ENCODE measurements at regions not wholly inside any gene's neighbourhood (a gene's known extent, or its start where the extent isn't known, plus 50 kb on each side); places are given as distances from the start of the nearest gene placed in this dataset.

DNA sequence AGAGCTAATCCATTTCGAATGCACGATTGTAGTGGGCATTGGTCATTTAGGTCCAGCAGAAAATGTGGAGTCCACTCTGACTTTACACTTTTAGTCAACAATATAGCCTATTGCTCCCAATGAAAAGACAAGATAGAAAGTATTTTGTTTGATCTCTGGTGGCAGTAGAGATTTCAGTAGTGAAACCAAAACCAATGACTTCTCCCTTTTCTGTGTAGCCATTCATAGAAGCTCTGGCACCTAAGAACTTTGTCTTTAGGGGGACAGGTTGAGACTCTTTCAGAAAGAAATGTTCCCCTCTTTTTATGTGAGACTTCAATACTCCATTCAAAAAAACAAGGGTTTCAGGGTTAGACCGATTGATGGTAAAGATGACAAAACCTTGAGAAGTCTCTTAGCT is 510.8 kb upstream of the POU3F2 start:
- Mint-ChIP-seq H3K27ac (no peak overlapping the region), H3K27me3 (no peaks in the 10 kb centered on the region), H3K9me3 (ENCODE audit: insufficient read depth) (peaks cover 2% of the 10 kb centered on the region), H3K4me1 (no peaks in the 10 kb centered on the region), H3K4me3 (no peak overlapping the region)
- ChIA-PET CTCF (no interaction called here), POLR2A (no interaction called here)
- Histone ChIP-seq H3K4me2 (replicated peaks; ENCODE audit: low read depth, low read length, poor library complexity, severe bottlenecking) (no peak overlapping the region), H3K4me3 (ENCODE audit: control extremely low read depth in 1 of 5, extremely low read depth in 1 of 5, insufficient read depth in 1 of 5, low read depth in 2 of 5, low read length in 4 of 5) (no peak overlapping the region), H3K27ac (ENCODE audit: low read length in 2 of 2) (no peak overlapping the region), H3K27me3 (replicated peaks in 1 of 4; ENCODE audit: control extremely low read depth in 1 of 4, control insufficient read depth in 3 of 4, insufficient read depth in 4 of 4, low read length in 3 of 4) (no peaks in the 10 kb centered on the region), H3K36me3 (replicated peaks in 1 of 2; ENCODE audit: control extremely low read depth in 1 of 2, control insufficient read depth in 1 of 2, extremely low read depth in 1 of 2, insufficient read depth in 2 of 2, low read length in 1 of 2) (no peaks in the 10 kb centered on the region), H3K79me2 (ENCODE audit: control insufficient read depth, insufficient read depth, low read length) (no peaks in the 10 kb centered on the region), H3K4me1 (ENCODE audit: control insufficient read depth in 2 of 2, insufficient read depth in 2 of 2, low read length in 2 of 2) (no peaks in the 10 kb centered on the region), H4K20me1 (ENCODE audit: control insufficient read depth, insufficient read depth, low read length, poor library complexity, severe bottlenecking) (no peaks in the 10 kb centered on the region), H2AFZ (ENCODE audit: insufficient read depth, low read depth, low read length, poor library complexity, severe bottlenecking) (no peak overlapping the region), H3K9ac (ENCODE audit: low read length) (no peak overlapping the region), H3K9me3 (ENCODE audit: control extremely low read depth in 1 of 3, control insufficient read depth in 2 of 3, insufficient read depth in 1 of 3, low read length in 2 of 3) (no peaks in the 10 kb centered on the region)
- DNase-seq: no peak
- TF ChIP-seq EZH2 (IDR thresholded peaks at IDR 0.05; ENCODE audit: borderline replicate concordance, insufficient read depth, low read depth, low read length, poor library complexity, severe bottlenecking): no peak
- TF ChIP-seq, protein P1, sequence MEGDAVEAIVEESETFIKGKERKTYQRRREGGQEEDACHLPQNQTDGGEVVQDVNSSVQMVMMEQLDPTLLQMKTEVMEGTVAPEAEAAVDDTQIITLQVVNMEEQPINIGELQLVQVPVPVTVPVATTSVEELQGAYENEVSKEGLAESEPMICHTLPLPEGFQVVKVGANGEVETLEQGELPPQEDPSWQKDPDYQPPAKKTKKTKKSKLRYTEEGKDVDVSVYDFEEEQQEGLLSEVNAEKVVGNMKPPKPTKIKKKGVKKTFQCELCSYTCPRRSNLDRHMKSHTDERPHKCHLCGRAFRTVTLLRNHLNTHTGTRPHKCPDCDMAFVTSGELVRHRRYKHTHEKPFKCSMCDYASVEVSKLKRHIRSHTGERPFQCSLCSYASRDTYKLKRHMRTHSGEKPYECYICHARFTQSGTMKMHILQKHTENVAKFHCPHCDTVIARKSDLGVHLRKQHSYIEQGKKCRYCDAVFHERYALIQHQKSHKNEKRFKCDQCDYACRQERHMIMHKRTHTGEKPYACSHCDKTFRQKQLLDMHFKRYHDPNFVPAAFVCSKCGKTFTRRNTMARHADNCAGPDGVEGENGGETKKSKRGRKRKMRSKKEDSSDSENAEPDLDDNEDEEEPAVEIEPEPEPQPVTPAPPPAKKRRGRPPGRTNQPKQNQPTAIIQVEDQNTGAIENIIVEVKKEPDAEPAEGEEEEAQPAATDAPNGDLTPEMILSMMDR (IDR thresholded peaks at IDR 0.05): no peak
- ATAC-seq (ENCODE audit: low read depth): no peak
- WGBS (ENCODE audit: insufficient coverage): no CpG with 5 or more reads among the region's 3 CpGs
- intact Hi-C loops (cut with micrococcal nuclease): no loop called here

DNA sequence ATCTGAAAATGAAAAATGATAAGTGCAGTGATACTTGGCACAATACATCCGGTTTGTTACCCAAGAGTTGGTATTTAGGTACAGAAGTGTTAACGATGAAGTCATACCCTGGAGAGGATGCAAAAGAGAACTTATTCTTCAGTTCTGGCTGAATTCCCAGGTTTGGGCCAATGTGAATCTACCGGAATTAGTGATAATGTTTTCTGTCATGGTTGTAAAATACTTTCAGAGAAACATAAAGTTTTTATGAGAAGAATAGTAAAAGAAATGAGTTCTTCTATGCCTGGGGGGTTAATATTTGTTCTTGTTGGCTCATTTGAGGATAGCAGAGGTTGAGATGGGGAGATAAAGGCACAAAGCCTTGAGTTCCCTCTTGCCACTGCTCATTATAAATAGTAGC is 509.9 kb upstream of the POU3F2 start:
- Mint-ChIP-seq H3K4me3 (no peak overlapping the region), H3K9me3 (ENCODE audit: insufficient read depth) (peaks cover 2% of the 10 kb centered on the region), H3K27me3 (no peaks in the 10 kb centered on the region), H3K27ac (no peak overlapping the region), H3K4me1 (no peaks in the 10 kb centered on the region)
- Histone ChIP-seq H3K9ac (ENCODE audit: low read length) (no peak overlapping the region), H3K79me2 (ENCODE audit: control insufficient read depth, insufficient read depth, low read length) (no peaks in the 10 kb centered on the region), H3K36me3 (replicated peaks in 1 of 2; ENCODE audit: control extremely low read depth in 1 of 2, control insufficient read depth in 1 of 2, extremely low read depth in 1 of 2, insufficient read depth in 2 of 2, low read length in 1 of 2) (no peaks in the 10 kb centered on the region), H3K27me3 (replicated peaks in 1 of 4; ENCODE audit: control extremely low read depth in 1 of 4, control insufficient read depth in 3 of 4, insufficient read depth in 4 of 4, low read length in 3 of 4) (no peaks in the 10 kb centered on the region), H3K4me2 (replicated peaks; ENCODE audit: low read depth, low read length, poor library complexity, severe bottlenecking) (no peak overlapping the region), H3K9me3 (ENCODE audit: control extremely low read depth in 1 of 3, control insufficient read depth in 2 of 3, insufficient read depth in 1 of 3, low read length in 2 of 3) (no peaks in the 10 kb centered on the region), H4K20me1 (ENCODE audit: control insufficient read depth, insufficient read depth, low read length, poor library complexity, severe bottlenecking) (no peaks in the 10 kb centered on the region), H3K4me1 (ENCODE audit: control insufficient read depth in 2 of 2, insufficient read depth in 2 of 2, low read length in 2 of 2) (no peaks in the 10 kb centered on the region), H2AFZ (ENCODE audit: insufficient read depth, low read depth, low read length, poor library complexity, severe bottlenecking) (no peak overlapping the region), H3K4me3 (ENCODE audit: control extremely low read depth in 1 of 5, extremely low read depth in 1 of 5, insufficient read depth in 1 of 5, low read depth in 2 of 5, low read length in 4 of 5) (no peak overlapping the region), H3K27ac (ENCODE audit: low read length in 2 of 2) (no peak overlapping the region)
- DNase-seq (no peak), ATAC-seq (ENCODE audit: low read depth) (no peak)
- TF ChIP-seq EZH2 (IDR thresholded peaks at IDR 0.05; ENCODE audit: borderline replicate concordance, insufficient read depth, low read depth, low read length, poor library complexity, severe bottlenecking): no peak
- TF ChIP-seq, protein P1 (IDR thresholded peaks at IDR 0.05): no peak
- intact Hi-C loops (cut with micrococcal nuclease): no loop called here
- POLR2A ChIA-PET: no interaction called here
- 87% methylated on average over 3 of the region's 3 CpGs for WGBS (ENCODE audit: insufficient coverage)
- CTCF ChIA-PET: no interaction called here

Measured in B cell (primary cell).